ENCODE measurements at regions not wholly inside any gene's neighbourhood (a gene's known extent, or its start where the extent isn't known, plus 50 kb on each side); places are given as distances from the start of the nearest gene placed in this dataset.
"Not testable (repeated sequence)": the region's sequence is repeated elsewhere in the genome, so short reads cannot be mapped to it uniquely, and the experiment has no call there.

- no peaks in the 10 kb centered on the region for H3K27me3 ChIP-seq (ENCODE audit: insufficient read depth, low read length, poor library complexity)
- H3K9ac ChIP-seq (ENCODE audit: low read depth, low read length), result no peak overlapping the region
- no peak overlapping the region for H3K4me2 ChIP-seq (ENCODE audit: insufficient read depth, low read length)
- TF ChIP-seq CTCF (IDR thresholded peaks at IDR 0.05; ENCODE audit: borderline replicate concordance, extremely low read depth, low read length, poor library complexity, severe bottlenecking) (no peak), EZH2 (IDR thresholded peaks at IDR 0.05; ENCODE audit: borderline replicate concordance, low read depth, low read length, severe bottlenecking) (no peak)
- ATAC-seq (ENCODE audit: insufficient read depth, low read depth) (no peak), DNase-seq (no peak)
- H3K36me3 ChIP-seq (ENCODE audit: insufficient read depth, low read length), result no peaks in the 10 kb centered on the region
- no peak overlapping the region for H2AFZ ChIP-seq (ENCODE audit: low read depth, low read length)
- no peaks in the 10 kb centered on the region for H3K79me2 ChIP-seq (ENCODE audit: insufficient read depth, low read length)
- no peaks in the 10 kb centered on the region for H3K9me3 ChIP-seq (ENCODE audit: insufficient read depth, low read length, severe bottlenecking)
- H3K4me3 ChIP-seq (ENCODE audit: low read depth in 1 of 2, low read length in 2 of 2), result no peak overlapping the region
- no peak overlapping the region for H3K27ac ChIP-seq (ENCODE audit: low read length)
- H3K4me1 ChIP-seq (ENCODE audit: insufficient read depth, low read length), result no peaks in the 10 kb centered on the region
- no peaks in the 10 kb centered on the region for H4K20me1 ChIP-seq (ENCODE audit: insufficient read depth, low read length)
Measured at GRCh38 chr3:24006-24405, 172.6 kb upstream of the CHL1 start.

- H3K36me3 ChIP-seq (ENCODE audit: insufficient read depth, low read length), result no peaks in the 10 kb centered on the region
- no peak for ATAC-seq (ENCODE audit: insufficient read depth, low read depth)
Measured at GRCh38 chr3:25056-25455, 171.5 kb upstream of the CHL1 start.

GRCh38 chr3:35985-36384 lies 160.6 kb upstream of the CHL1 start:
- H3K79me2 ChIP-seq (ENCODE audit: insufficient read depth, low read length); DNase-seq; ATAC-seq (ENCODE audit: insufficient read depth, low read depth); H3K4me1 ChIP-seq (ENCODE audit: insufficient read depth, low read length); H3K4me3 ChIP-seq (ENCODE audit: low read depth in 1 of 2, low read length in 2 of 2); H3K27me3 ChIP-seq (ENCODE audit: insufficient read depth, low read length, poor library complexity); H2AFZ ChIP-seq (ENCODE audit: low read depth, low read length); H4K20me1 ChIP-seq (ENCODE audit: insufficient read depth, low read length); H3K4me2 ChIP-seq (ENCODE audit: insufficient read depth, low read length); H3K9ac ChIP-seq (ENCODE audit: low read depth, low read length); H3K36me3 ChIP-seq (ENCODE audit: insufficient read depth, low read length); H3K9me3 ChIP-seq (ENCODE audit: insufficient read depth, low read length, severe bottlenecking); H3K27ac ChIP-seq (ENCODE audit: low read length): not testable (repeated sequence)

More at GRCh38 chr3:25056-25455, 171.5 kb upstream of the CHL1 start:
- Histone ChIP-seq H3K27me3 (ENCODE audit: insufficient read depth, low read length, poor library complexity) (no peaks in the 10 kb centered on the region), H3K9me3 (ENCODE audit: insufficient read depth, low read length, severe bottlenecking) (no peaks in the 10 kb centered on the region), H3K27ac (ENCODE audit: low read length) (no peak overlapping the region), H3K79me2 (ENCODE audit: insufficient read depth, low read length) (no peaks in the 10 kb centered on the region), H3K4me2 (ENCODE audit: insufficient read depth, low read length) (no peak overlapping the region), H2AFZ (ENCODE audit: low read depth, low read length) (no peak overlapping the region), H3K4me3 (ENCODE audit: low read depth in 1 of 2, low read length in 2 of 2) (no peak overlapping the region), H3K9ac (ENCODE audit: low read depth, low read length) (no peak overlapping the region), H4K20me1 (ENCODE audit: insufficient read depth, low read length) (no peaks in the 10 kb centered on the region), H3K4me1 (ENCODE audit: insufficient read depth, low read length) (no peaks in the 10 kb centered on the region)
- DNase-seq, result no peak
- no peak for TF ChIP-seq CTCF (IDR thresholded peaks at IDR 0.05; ENCODE audit: borderline replicate concordance, extremely low read depth, low read length, poor library complexity, severe bottlenecking)
- no peak for TF ChIP-seq EZH2 (IDR thresholded peaks at IDR 0.05; ENCODE audit: borderline replicate concordance, low read depth, low read length, severe bottlenecking)

- DNase-seq; H3K27ac ChIP-seq (ENCODE audit: low read length); H2AFZ ChIP-seq (ENCODE audit: low read depth, low read length); H3K4me1 ChIP-seq (ENCODE audit: insufficient read depth, low read length); H3K9ac ChIP-seq (ENCODE audit: low read depth, low read length); H3K79me2 ChIP-seq (ENCODE audit: insufficient read depth, low read length); H3K4me3 ChIP-seq (ENCODE audit: low read depth in 1 of 2, low read length in 2 of 2); H3K4me2 ChIP-seq (ENCODE audit: insufficient read depth, low read length); H4K20me1 ChIP-seq (ENCODE audit: insufficient read depth, low read length); H3K36me3 ChIP-seq (ENCODE audit: insufficient read depth, low read length); ATAC-seq (ENCODE audit: insufficient read depth, low read depth); H3K9me3 ChIP-seq (ENCODE audit: insufficient read depth, low read length, severe bottlenecking); H3K27me3 ChIP-seq (ENCODE audit: insufficient read depth, low read length, poor library complexity): not testable (repeated sequence)
- TF ChIP-seq CTCF (IDR thresholded peaks at IDR 0.05; ENCODE audit: borderline replicate concordance, extremely low read depth, low read length, poor library complexity, severe bottlenecking), result peak; percentile 32
Measured at GRCh38 chr3:42871-43744, 153.5 kb upstream of the CHL1 start.

Data from DND-41 (cell line).